Neural cell (in vitro differentiated cells): ENCODE measurements at regions not wholly inside any gene's neighbourhood (a gene's known extent, or its start where the extent isn't known, plus 50 kb on each side); places are given as distances from the start of the nearest gene placed in this dataset.

Source experiments
- H2AFZ ChIP-seq: fragments of 200-600, 300-800 bp; sonication (generic), shearing (Covaris generic); 2 replicates; pipeline ENCODE4 v1.6.0; 2014; ENCODE audit warnings: low read depth, mild to moderate bottlenecking, antibody characterized with exemption, low read length, moderate library complexity
- H3F3A ChIP-seq: fragments of 200-600 bp; shearing (Covaris generic); 2 replicates; pipeline ENCODE4 v1.6.1; 2016; ENCODE audit warnings: mild to moderate bottlenecking, moderate library complexity, mixed read lengths, antibody characterized with exemption, low read length; ENCODE audit not compliant: insufficient read depth, poor library complexity, severe bottlenecking
- H3K27ac ChIP-seq: fragments of 200-600, 300-800 bp; sonication (generic), shearing (Covaris generic); 2 replicates; pipeline ENCODE4 v1.5.1; 2014; ENCODE audit warnings: mild to moderate bottlenecking, low read length, moderate library complexity
- H3K27me3 ChIP-seq: fragments of 300-800, 200-600 bp; sonication (generic), shearing (Covaris generic); 2 replicates; pipeline ENCODE4 v1.6.0; 2014; ENCODE audit warnings: mild to moderate bottlenecking, low read depth, low read length, moderate library complexity; ENCODE audit not compliant: insufficient read depth
- H3K36me3 ChIP-seq: fragments of 300-800, 200-600 bp; sonication (generic), shearing (Covaris generic); 2 replicates; pipeline ENCODE4 v1.5.1; 2014; ENCODE audit warnings: mild to moderate bottlenecking, antibody characterized with exemption, low read length, moderate library complexity; ENCODE audit not compliant: insufficient read depth
- H3K4me2 ChIP-seq: fragments of 300-800, 200-600 bp; sonication (generic), shearing (Covaris generic); 2 replicates; pipeline ENCODE4 v1.6.0; 2014; ENCODE audit warnings: mild to moderate bottlenecking, low read length
- H3K4me3 ChIP-seq: fragments of 300-800, 200-600 bp; sonication (generic), shearing (Covaris generic); 2 replicates; pipeline ENCODE4 v1.5.1; 2014; ENCODE audit warnings: mild to moderate bottlenecking, low read length, moderate library complexity
- H3K79me2 ChIP-seq: fragments of 200-600 bp; shearing (Covaris generic); replicated peaks from 2 replicates; pipeline ENCODE4 v1.6.0; 2014; ENCODE audit warnings: mild to moderate bottlenecking, low read length, moderate library complexity; ENCODE audit not compliant: insufficient read depth
- H3K9ac ChIP-seq: fragments of 300-800, 200-600 bp; sonication (generic), shearing (Covaris generic); 2 replicates; pipeline ENCODE4 v1.6.1; 2016; ENCODE audit warnings: mild to moderate bottlenecking, low read length, mixed read lengths
- H3K9me2 ChIP-seq: fragments of 200-600 bp; shearing (Covaris generic); 2 replicates; pipeline ENCODE4 v1.6.1; 2016; ENCODE audit warnings: mild to moderate bottlenecking, low read length, mixed read lengths; ENCODE audit not compliant: insufficient read depth
- H3K9me3 ChIP-seq: fragments of 200-600, 300-800 bp; sonication (generic), shearing (Covaris generic); 2 replicates; pipeline ENCODE4 v1.6.1; 2016; ENCODE audit warnings: mild to moderate bottlenecking, mixed run types, low read length, moderate library complexity, mixed read lengths
- H4K20me1 ChIP-seq: fragments of 200-600 bp; shearing (Covaris generic); 2 replicates; pipeline ENCODE4 v1.6.1; 2016; ENCODE audit warnings: mild to moderate bottlenecking, mixed run types; ENCODE audit not compliant: insufficient read depth
- EP300 ChIP-seq: fragments of 450-650 bp; conservative IDR thresholded peaks from 2 replicates; pipeline ENCODE4 v1.6.1; 2014; ENCODE audit warnings: antibody characterized with exemption, mild to moderate bottlenecking, moderate library complexity; ENCODE audit not compliant: poor library complexity, severe bottlenecking
- EZH2 ChIP-seq: fragments of 200-600, 300-800 bp; shearing (Covaris generic), sonication (generic); IDR thresholded peaks from 2 replicates; pipeline ENCODE4 v1.6.1; 2014; ENCODE audit warnings: antibody characterized with exemption, low read length, borderline replicate concordance, mild to moderate bottlenecking; ENCODE audit not compliant: insufficient read depth, poor library complexity, severe bottlenecking
- MXI1 ChIP-seq: fragments of 450-650 bp; conservative IDR thresholded peaks from 2 replicates; pipeline ENCODE4 v1.6.1; 2014; ENCODE audit warnings: antibody characterized with exemption, mild to moderate bottlenecking; ENCODE audit not compliant: poor library complexity, severe bottlenecking
- POLR2AphosphoS5 ChIP-seq: IDR thresholded peaks from 2 replicates; pipeline ENCODE4 v1.6.1; 2012
- RAD21 ChIP-seq: fragments of 450-650 bp; conservative IDR thresholded peaks from 2 replicates; pipeline ENCODE4 v1.6.1; 2014; ENCODE audit warnings: antibody characterized with exemption, mild to moderate bottlenecking, moderate library complexity
- SMC3 ChIP-seq: fragments of 450-650 bp; conservative IDR thresholded peaks from 2 replicates; pipeline ENCODE4 v1.6.1; 2014; ENCODE audit warnings: antibody characterized with exemption, mild to moderate bottlenecking, moderate library complexity; ENCODE audit not compliant: poor library complexity
- TAF1 ChIP-seq: IDR thresholded peaks from 2 replicates; pipeline ENCODE4 v1.6.1; 2012; ENCODE audit warnings: low read depth
- TF ChIP-seq, protein P1 (sequence below): IDR thresholded peaks from 2 replicates; pipeline ENCODE4 v1.6.1; 2012; ENCODE audit warnings: borderline replicate concordance
- TF ChIP-seq, protein P2 (sequence below): fragments of 450-650 bp; IDR thresholded peaks from 2 replicates; pipeline ENCODE4 v1.5.1; 2014; ENCODE audit warnings: antibody characterized with exemption, mild to moderate bottlenecking, moderate library complexity; ENCODE audit not compliant: poor library complexity, severe bottlenecking

DNA sequence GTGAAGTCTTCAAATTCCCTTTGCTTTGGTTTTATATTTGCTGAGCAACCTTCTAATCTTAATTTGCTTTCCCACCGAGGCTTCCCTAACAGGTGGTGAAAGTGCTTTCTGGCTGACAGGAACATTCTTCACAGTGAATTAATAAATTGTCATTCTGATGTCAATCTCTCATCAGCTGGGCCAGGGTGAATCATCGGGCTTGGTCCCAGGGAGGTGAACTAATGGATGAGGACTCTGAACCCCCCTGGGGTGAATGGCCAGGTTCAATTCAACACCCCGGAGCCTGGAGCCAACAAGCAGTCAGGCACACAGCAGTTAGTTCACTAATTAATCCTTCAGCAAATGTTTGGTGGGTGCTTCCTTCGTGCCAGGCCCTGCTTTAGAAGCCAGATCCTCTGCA is 155.4 kb upstream of the PDGFD start:
- H3K79me2 ChIP-seq, result no peaks in the 10 kb centered on the region
- no peak for TF ChIP-seq TAF1
- no peak for TF ChIP-seq RAD21
- no peak for TF ChIP-seq EP300
- no peak for TF ChIP-seq POLR2AphosphoS5
- TF ChIP-seq, protein P1, sequence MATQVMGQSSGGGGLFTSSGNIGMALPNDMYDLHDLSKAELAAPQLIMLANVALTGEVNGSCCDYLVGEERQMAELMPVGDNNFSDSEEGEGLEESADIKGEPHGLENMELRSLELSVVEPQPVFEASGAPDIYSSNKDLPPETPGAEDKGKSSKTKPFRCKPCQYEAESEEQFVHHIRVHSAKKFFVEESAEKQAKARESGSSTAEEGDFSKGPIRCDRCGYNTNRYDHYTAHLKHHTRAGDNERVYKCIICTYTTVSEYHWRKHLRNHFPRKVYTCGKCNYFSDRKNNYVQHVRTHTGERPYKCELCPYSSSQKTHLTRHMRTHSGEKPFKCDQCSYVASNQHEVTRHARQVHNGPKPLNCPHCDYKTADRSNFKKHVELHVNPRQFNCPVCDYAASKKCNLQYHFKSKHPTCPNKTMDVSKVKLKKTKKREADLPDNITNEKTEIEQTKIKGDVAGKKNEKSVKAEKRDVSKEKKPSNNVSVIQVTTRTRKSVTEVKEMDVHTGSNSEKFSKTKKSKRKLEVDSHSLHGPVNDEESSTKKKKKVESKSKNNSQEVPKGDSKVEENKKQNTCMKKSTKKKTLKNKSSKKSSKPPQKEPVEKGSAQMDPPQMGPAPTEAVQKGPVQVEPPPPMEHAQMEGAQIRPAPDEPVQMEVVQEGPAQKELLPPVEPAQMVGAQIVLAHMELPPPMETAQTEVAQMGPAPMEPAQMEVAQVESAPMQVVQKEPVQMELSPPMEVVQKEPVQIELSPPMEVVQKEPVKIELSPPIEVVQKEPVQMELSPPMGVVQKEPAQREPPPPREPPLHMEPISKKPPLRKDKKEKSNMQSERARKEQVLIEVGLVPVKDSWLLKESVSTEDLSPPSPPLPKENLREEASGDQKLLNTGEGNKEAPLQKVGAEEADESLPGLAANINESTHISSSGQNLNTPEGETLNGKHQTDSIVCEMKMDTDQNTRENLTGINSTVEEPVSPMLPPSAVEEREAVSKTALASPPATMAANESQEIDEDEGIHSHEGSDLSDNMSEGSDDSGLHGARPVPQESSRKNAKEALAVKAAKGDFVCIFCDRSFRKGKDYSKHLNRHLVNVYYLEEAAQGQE, result no peak
- TF ChIP-seq EZH2, result no peak

DNA sequence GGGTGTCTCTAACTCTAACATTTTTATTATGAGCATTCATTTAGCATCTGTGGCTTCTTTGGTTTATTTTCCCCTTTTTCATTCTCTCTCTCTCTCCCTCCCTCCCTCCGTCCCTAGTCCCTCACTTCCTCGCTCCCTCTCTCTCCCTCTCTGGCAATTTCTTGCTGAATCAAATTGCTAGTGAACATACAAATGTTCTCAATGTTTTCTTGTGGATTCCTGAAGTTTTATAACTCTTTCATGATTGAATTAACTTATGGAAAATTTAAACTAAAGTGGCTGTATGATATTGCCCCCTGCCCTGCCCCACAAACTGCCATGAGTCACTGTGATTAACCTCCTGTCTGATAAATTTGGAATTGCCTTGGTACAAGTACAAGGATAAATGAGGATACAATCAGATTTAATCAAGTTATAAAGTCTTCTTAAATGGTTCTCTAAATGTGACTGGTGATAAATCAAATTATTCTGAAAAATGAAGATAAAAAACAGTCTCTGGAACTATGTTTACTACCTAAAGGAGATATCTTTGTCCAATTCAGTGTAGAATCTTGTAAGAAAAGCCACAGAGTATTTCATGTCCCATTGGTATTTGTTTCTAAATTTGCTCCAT is 143.0 kb upstream of the PDGFD start:
- no peaks in the 10 kb centered on the region for H3K27me3 ChIP-seq
- no peaks in the 10 kb centered on the region for H3K36me3 ChIP-seq
- no peaks in the 10 kb centered on the region for H3K79me2 ChIP-seq
- H3K27ac ChIP-seq, result no peak overlapping the region
- H3K9ac ChIP-seq, result no peak overlapping the region
- no peak overlapping the region for H3K4me3 ChIP-seq
- no peaks in the 10 kb centered on the region for H3F3A ChIP-seq
- no peak overlapping the region for H2AFZ ChIP-seq
- no peak overlapping the region for H3K4me2 ChIP-seq
- no peaks in the 10 kb centered on the region for H3K9me3 ChIP-seq
- no peaks in the 10 kb centered on the region for H4K20me1 ChIP-seq
- TF ChIP-seq EP300, result no peak
- no peak for TF ChIP-seq EZH2
- TF ChIP-seq POLR2AphosphoS5, result no peak
- TF ChIP-seq, protein P2, sequence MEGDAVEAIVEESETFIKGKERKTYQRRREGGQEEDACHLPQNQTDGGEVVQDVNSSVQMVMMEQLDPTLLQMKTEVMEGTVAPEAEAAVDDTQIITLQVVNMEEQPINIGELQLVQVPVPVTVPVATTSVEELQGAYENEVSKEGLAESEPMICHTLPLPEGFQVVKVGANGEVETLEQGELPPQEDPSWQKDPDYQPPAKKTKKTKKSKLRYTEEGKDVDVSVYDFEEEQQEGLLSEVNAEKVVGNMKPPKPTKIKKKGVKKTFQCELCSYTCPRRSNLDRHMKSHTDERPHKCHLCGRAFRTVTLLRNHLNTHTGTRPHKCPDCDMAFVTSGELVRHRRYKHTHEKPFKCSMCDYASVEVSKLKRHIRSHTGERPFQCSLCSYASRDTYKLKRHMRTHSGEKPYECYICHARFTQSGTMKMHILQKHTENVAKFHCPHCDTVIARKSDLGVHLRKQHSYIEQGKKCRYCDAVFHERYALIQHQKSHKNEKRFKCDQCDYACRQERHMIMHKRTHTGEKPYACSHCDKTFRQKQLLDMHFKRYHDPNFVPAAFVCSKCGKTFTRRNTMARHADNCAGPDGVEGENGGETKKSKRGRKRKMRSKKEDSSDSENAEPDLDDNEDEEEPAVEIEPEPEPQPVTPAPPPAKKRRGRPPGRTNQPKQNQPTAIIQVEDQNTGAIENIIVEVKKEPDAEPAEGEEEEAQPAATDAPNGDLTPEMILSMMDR, result no peak
- TF ChIP-seq MXI1, result no peak
- no peak for TF ChIP-seq RAD21
- no peak for TF ChIP-seq TAF1
- TF ChIP-seq, protein P1, result no peak
- no peak for TF ChIP-seq SMC3
- H3K9me2 ChIP-seq, result no peaks in the 10 kb centered on the region

More for the DNA sequence above, 155.4 kb upstream of the PDGFD start:
- H3K9me3 ChIP-seq, result no peaks in the 10 kb centered on the region
- H3K36me3 ChIP-seq, result no peaks in the 10 kb centered on the region
- no peak overlapping the region for H3K4me2 ChIP-seq
- no peaks in the 10 kb centered on the region for H3K9me2 ChIP-seq
- H3K9ac ChIP-seq, result no peak overlapping the region
- no peaks in the 10 kb centered on the region for H4K20me1 ChIP-seq
- H3K4me3 ChIP-seq, result no peak overlapping the region
- no peak overlapping the region for H3K27ac ChIP-seq
- H3F3A ChIP-seq, result no peaks in the 10 kb centered on the region
- no peaks in the 10 kb centered on the region for H3K27me3 ChIP-seq
- H2AFZ ChIP-seq, result no peak overlapping the region
